GM19455 (cell line): ENCODE measurements at regions not wholly inside any gene's neighbourhood (a gene's known extent, or its start where the extent isn't known, plus 50 kb on each side); places are given as distances from the start of the nearest gene placed in this dataset.
"Not testable (repeated sequence)": the region's sequence is repeated elsewhere in the genome, so short reads cannot be mapped to it uniquely, and the experiment has no call there.

Source experiments
- ATAC-seq: cut with Tn5 transposase; IDR thresholded peaks from one replicate; pipeline ENCODE4 v1.9.1; 2021; ENCODE audit not compliant: unreplicated experiment

DNA sequence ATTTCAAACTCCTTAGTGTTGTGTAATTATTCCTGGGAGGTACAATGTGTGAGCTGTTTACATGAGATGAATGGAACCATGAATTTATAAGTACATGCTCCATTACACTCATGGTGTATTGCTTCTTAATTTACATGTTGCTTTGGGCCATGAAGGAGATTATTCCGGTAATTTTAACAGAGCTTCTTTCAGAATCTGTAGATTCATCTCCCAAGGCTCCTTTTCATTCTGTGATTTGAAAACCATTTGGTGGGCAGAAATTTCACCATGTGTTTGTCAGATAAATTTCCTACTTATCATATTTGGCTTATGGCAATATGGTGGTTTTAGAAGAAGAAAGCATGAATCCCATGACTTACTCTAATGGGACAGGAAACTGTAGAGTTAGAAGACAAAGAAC is 421.6 kb upstream of the EYS start:
- no peak for ATAC-seq

DNA sequence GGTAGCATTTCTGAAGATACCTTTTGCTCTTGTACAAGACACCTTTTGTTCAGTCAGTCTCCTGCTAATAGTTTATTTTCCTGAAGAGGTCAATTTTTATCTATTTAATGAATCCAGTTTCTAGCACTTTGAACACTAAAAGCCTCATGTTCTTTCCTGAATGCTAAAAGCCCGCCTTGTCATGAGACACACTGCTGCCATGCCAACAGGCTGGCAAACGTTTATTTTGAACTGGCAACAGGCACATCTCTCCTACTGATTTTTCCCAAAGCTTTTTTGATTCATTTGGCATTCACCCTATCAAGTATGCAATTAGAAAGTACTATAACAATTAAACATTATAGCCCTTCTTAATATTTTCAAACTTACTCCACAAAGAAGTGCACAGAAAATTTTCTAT is 421.2 kb upstream of the EYS start:
- ATAC-seq: no peak

DNA sequence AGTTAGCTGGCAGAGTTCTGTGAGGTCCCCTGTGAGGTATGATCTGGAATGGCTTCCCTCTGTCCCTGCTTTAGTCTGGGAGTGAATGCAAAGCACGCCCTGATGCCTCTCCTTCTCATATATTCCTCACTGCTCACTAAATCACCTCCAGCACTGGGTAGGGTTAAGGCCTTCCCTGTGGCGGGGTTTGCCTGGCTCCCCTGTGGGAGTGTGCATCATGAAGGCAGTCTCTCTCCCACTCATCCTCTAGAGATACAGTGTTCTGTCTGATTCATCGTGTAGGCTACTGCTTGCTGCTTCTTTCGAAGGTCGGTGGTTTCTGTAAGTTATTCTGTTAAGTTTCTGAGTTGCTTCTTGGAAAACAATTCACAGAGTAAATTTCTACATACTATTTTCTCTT is 420.0 kb upstream of the EYS start:
- ATAC-seq: no peak

DNA sequence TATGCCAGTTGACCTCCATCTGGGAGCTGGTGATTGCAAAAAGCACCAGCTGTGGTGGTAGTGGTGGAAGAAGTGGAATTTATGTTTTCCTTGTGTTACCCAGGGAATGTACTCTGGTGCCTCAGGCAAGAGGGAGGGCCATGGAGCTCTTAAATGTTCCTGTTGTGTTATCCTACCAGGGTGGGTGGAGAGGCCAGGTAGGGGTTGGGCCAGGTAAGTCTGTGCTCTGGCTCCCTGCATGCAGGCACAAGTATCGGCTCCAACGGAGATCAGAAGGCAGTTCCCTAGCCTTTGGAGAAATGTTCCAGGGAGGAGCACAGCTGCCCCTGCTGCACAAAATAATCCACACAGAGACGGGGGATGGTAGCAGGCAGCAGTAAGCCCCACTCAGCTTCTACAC is 419.3 kb upstream of the EYS start:
- ATAC-seq: no peak

DNA sequence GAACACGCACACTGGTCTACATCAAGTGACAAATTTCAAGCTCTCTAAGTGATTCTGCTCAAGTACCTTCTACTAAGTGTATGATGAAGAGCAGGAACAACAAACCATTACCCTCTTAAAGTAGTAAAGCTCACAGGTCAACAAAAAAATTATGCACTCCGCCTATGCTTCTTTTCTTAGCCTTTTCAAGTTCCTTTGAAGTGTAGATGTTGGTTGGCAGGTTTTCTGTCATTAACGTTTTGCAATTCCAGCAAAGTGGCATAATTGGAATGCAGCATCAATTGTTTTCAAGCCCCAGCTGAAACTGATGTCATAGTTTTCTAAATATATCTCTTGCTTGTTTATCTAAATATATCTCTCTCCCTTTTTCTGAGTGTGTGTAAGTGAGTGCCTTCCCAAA is 396.9 kb upstream of the EYS start:
- no peak for ATAC-seq

DNA sequence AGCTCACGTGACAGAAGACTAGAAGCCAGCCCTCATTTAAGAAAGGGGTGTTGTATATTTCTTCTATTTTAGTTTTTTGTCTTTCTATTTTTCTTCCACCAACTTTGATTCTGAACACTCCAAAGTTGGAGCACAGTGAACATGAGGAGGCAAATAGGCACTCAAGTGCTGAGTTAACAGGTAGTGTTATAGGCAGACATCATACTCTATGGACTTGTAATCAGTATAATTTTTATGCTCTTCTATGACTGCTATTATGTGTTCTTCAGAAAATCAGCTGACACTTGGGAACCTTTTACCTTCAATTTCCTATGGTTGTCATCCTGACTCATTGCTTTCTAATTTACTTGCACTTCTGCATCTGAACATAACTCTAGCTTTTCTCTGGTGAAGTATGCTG is 396.3 kb upstream of the EYS start:
- ATAC-seq: no peak

DNA sequence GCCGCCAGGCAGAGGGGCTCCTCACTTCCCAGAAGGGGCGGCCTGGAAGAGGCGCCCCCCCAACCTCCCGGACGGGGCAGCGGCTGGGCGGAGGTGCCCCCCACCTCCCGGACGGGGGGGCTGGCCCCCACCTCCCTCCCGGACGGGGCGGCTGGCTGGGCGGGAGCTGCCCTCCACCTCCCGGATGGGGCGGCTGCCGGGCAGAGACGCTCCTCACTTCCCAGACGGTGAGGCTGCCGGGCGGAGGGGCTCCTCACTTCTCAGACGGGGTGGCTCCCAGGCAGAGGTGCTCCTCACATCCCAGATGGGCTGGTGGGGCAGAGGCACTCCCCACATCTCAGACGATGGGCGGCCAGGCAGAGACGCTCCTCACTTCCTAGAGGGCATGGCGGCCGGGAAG is 389.7 kb upstream of the EYS start:
- ATAC-seq: no peak

DNA sequence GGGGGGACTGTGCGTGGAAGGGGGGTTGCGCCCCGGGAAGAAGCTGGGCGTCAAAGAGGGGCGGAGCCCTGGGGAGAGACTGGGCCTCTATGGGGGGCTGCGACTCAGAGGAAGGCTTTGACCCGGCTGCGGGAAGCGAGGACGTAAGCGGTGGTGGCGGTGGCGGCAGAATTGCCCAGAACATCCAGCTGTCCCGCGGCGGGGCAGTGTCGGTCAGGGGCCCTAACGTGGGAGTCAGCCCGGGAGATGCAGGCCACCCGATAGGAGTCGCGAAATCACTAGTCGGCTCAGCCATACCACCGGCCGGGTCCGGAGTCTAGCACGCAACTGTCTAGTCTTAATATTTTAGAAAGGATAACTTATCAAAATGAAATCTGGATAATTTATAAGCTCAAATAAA is 387.6 kb upstream of the EYS start:
- no peak for ATAC-seq

DNA sequence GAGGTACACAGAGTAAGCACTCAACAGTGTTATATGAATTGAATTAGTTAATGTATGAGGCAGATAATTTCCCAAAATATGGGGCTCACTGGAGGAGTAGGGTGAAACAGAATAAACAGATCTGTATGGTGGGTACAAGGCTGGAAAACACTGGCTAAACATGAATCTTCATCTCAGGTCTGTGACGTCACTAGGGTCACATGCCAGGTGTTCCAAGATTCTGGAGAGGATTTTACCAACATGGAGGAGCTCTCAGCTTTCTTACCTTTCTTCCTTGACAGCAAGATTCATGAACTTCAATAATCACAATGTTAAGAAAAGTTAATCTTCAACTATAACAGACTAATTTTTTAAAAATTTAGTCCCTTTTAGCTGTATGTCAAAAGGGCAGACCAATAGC is 385.3 kb upstream of the EYS start:
- ATAC-seq: not testable (repeated sequence)

DNA sequence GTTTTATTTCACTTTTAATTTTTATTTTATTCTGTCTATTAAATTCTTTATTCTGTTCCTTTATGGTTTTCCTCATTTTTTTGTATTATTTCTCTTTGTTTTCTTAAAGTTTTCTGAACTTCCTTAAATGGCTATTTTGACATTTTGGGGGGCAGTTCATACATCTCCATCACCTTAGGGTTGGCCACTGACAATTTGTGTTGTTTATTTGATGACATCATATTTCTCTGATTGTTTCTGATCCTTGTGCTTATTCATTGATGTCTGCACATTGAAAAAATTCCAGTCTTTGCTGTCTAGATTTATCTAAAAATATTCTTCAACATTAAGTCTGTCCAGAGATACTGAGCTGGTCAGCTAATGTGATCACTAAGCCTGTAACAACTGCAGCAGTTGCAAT is 379.5 kb upstream of the EYS start:
- no peak for ATAC-seq

DNA sequence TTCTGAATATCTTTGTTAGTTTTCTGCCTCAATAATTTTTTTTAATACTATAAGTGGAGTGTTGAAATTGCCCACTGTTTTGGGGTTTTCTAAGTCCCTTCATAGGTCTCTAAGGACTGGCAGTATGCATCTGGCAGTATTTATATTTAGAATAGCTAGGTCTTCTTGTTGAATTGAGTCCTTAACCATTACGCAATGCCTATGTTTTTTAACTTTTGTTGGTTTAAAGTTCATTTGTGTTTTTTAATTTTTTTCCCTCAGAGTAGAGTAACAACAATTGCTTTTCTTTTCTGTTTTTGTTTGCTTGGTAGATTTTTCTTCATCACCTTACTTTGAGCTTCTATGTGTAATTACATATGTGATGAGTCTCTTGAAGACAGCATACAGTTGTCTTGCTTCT is 375.9 kb upstream of the EYS start:
- ATAC-seq: no peak

DNA sequence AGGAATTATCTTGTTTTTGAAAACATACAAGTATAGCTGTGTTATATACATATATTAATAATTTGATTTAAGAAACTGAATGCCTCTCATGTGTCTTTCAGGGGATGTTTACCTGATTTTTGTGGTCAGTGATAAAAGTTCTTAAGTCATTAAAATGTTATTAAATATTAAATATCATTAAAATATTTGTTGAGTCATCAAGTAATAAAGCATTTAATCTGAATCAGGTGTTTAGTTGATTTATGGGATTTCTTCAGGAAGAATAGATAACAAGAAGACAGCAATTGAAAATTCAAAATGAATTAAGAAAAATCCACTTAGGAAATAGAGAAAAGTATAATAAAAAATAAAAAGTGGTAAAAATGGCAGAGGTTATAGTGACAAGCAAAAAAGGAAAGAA is 361.9 kb upstream of the EYS start:
- no peak for ATAC-seq

DNA sequence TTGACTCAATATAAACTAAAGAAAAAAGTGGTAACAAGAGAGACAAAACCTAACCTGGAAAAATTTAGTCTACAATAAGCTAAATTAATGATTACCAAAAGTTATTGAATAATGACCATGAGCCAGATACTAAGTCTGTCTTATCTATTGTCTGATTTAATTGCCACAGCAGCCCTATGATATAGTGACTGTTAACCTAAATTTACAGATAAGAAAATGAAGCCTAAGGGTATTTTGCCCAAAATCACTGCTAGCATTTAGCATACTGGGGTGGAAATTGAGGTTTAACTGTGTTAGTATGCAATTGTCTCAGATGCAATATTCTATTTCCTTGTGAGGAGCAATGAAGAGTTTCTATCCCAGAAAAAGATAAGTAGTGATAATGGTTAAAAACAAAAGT is 361.0 kb upstream of the EYS start:
- no peak for ATAC-seq

DNA sequence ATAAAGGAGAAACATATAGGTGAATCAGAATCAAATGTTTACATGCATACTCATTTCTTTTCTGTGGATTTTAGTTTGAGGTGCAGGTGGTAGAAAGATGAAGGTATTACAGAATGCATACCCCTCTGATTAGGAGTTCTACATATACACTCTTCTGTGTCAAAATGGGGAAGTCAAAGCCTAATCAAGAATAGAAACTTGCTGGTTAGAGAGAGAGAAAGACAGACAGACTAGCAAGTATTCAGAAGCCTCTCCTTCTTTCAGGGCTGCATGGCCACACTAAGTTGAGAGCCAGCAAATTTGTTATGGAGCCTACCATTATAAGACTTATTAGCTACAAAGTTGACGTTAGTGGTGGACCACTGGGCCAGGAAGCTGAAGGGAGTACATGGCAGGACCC is 358.3 kb upstream of the EYS start:
- no peak for ATAC-seq

DNA sequence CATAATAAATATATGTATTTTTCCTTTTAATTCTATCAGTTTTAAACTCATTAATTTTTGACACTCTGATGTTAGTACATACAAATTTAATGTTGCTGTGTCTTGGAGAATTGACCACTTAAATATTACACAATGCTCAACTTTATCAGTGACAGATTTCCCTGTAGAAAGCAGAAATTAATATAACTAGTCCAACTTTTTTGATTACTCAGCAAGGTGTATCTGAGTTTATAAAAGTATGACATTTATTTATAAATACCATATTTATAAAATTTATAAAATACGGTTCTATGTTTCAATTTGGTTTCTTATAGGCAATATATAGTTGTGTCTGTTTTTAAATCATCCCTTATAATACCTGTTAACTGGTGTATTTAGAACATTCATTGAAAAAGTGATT is 350.0 kb upstream of the EYS start:
- no peak for ATAC-seq

DNA sequence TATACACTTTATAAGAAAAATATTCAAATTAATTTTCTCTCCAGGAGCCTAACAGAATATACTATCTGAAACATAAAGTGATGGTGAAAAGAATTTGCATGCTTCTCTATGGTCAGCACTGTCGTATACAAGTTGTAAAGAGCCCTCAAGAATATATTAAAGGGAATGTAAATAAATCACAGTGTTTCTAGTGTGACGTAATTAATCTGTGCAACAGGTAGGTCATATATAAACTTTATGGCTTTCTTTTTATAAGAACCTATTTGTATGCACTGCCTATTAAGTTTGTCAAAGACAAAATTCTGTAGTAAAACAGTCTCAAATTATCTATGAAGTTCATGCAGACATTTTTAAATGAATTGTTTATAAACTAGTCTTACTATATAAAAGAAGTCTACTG is 347.9 kb upstream of the EYS start:
- no peak for ATAC-seq

DNA sequence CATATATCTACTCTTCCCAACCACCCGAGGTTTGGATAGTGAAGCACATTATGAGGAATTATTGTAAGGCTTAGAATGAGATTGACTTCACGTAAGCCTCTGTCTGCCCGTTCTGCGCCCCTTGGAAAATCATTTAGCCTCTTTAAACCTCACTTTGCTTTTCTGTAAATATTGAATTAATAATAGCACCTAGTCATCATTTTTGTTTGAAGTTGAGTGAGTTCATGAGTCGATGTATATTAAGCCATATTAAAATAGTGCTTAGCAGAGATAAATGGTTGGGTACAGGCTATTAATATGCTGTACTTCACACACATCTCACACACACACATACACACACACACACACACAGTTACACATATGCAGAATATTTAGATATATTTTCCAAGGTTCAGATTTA is 344.8 kb upstream of the EYS start:
- no peak for ATAC-seq

DNA sequence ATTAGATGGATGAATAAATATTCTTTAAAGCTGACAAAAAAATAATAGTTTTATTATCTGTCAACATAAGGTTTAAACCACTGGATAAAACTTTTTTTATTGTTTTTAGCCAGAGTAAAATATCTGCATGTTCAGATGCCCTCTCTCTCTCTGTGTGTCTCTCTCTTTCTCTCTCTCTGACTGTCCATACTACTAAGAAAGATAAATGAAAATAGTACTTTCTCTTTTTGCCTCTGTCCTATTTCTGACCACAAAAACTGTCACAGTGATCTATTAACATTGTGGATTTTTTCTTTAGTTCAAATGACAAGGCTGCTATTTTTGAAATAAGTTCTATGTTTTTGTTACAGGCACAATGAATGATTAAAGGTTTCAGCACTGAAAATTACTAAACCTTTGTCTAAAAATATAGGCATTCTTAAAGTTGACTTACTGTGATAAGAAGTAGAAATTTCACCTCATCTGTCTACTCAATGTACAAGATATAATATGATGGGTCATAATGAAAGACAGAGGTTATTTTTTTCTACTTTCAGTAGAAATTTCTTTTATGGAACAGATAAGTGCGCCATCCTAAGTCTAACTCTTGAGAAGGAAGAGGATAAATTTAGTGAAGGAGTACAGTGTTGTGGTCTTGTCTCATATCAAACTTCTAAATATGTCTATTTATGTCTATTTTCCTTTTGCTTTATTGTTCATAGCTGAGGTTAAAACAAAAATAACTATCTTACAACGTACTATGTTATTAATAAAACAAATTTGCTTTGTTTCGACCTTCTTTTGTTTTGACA is 341.9 kb upstream of the EYS start:
- ATAC-seq: no peak

DNA sequence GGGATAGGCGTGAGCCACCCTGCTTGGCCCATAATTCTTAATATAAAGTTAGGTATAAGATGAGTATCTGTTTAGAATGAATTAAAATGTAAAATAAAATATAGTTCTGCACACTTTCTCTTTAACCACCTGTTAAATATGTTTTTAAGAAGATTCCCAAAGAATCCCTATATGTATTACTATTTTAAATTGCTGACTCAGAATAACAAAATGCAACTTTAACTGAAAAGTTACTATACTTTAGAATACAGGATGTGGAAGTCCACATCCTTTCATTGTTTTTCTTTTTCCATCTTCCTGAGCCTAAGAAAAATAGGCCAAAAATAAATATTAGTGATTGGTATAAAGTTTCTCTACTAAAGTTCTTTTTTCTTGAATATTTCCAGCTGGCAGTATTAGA is 325.6 kb upstream of the EYS start:
- no peak for ATAC-seq

DNA sequence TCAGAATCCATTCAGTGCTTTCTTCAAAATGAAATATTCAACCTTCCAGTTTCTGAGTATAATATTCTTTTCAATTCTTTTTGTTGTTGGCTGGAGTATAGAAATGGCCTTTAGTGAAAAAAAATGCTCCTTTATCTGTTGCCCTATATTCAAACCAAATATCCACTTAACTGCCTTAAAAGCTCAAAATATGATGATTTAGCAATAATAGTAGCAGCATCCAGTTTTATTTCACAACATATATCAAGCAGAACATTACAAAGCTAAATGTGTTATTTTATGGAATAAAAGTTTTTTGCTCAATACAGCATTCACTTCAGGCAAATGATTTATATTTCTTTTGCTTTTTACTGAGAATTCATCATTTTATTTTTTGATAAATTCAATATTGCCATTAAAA is 322.4 kb upstream of the EYS start:
- ATAC-seq: no peak

DNA sequence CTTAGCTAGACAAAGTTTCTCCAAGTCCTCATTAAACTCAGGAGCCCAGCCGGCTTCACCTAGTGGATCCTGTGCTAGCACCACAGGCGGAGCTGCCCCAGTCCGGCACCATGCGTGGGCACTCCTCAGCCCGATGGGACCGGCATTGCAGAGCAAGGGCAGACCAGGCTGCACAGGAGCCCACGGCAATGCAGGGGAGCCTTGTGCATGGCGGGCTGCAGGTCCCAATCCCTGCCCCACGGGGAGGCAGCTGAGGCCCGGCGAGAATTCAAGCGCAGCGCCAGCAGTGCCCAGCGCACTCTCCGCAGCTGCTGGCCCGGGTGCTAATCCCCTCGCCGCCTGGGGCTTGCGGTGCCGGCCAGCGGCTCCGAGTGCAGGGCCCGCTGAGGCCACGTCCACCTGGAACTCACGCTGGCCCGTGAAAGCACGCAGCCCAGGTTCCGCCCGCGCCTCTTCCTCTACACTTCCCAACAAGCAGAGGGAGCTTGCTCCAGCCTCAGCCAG is 292.3 kb upstream of the EYS start:
- ATAC-seq: no peak

DNA sequence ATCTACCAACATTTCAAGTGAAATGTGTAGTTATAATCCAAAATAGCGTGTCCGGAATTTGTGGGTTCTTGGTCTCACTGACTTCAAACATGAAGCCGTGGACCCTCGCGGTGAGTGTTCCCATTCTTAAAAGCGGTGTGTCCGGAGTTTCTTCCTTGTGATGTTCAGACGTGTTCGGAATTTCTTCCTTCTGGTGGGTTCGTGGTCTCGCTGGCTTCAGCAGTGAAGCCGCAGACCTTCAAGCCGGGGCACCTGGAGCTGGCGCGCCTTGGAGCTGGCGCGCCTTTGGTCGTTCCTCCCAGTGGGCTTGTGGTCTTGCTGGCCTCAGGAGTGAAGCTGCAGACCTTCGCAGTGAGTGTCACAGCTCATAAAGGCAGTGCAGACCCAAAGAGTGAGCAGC is 291.5 kb upstream of the EYS start:
- ATAC-seq: no peak

DNA sequence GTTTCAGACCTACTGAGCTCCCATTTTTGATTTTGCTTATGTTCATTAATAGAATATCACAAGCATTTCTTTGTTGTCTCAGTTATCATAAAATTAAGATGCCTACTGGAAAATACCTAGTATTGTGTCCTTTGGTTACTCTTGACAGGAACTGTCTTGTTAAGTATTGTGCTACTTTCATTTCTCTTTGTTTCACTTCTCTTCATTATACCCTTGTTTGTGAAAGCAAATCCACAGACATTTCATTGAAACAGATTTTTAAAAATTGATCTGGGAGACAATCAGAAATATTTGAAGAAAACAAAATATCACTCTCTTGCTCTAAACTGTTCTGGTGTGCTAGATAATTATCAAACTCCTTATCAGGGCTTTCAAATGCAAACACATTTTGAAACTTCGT is 290.5 kb upstream of the EYS start:
- ATAC-seq: no peak
